Breast epithelium (tissue), 3 donors: ENCODE measurements at regions not wholly inside any gene's neighbourhood (a gene's known extent, or its start where the extent isn't known, plus 50 kb on each side); places are given as distances from the start of the nearest gene placed in this dataset.

Experiments used
- POLR2A ChIP-seq: fragments of 450-650 bp; IDR thresholded peaks from one replicate; pipeline ENCODE4 v1.6.1; 2016; ENCODE audit warnings: antibody characterized with exemption, mild to moderate bottlenecking, moderate library complexity
- POLR2AphosphoS5 ChIP-seq, 3 donors: sonication (generic); formaldehyde crosslinking; IDR thresholded peaks; one replicate each; pipeline ENCODE4 v1.6.1; 2017; ENCODE audit warnings: antibody characterized with exemption in 3 of 3
- TF ChIP-seq, protein P1 (sequence below), 3 donors: fragments of 450-650 bp; IDR thresholded peaks; one replicate each; pipeline ENCODE4 v1.5.1; 2016 to 2017; ENCODE audit warnings: antibody characterized with exemption in 3 of 3, mild to moderate bottlenecking in 3 of 3, moderate library complexity in 3 of 3

DNA sequence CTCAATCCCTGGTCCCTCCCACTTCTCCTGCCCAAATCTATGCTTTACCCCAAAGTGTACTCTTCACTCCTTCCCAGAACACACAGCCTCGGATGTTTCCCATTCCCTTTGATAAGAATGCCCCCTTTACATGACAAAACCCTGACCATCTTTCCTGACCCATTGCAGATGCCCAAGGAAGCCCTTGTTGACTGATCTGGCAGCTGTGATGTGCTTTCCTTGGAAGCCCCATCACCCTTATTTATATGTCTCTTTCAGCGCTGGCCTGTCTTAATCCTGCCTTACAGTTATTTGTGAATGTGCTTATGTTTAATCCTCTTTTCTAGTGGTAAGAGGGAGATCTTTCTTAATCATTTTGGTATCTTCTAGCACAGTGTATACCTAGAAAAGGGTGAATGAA, 523.1 kb downstream of the CD83 start:
- TF ChIP-seq, protein P1, sequence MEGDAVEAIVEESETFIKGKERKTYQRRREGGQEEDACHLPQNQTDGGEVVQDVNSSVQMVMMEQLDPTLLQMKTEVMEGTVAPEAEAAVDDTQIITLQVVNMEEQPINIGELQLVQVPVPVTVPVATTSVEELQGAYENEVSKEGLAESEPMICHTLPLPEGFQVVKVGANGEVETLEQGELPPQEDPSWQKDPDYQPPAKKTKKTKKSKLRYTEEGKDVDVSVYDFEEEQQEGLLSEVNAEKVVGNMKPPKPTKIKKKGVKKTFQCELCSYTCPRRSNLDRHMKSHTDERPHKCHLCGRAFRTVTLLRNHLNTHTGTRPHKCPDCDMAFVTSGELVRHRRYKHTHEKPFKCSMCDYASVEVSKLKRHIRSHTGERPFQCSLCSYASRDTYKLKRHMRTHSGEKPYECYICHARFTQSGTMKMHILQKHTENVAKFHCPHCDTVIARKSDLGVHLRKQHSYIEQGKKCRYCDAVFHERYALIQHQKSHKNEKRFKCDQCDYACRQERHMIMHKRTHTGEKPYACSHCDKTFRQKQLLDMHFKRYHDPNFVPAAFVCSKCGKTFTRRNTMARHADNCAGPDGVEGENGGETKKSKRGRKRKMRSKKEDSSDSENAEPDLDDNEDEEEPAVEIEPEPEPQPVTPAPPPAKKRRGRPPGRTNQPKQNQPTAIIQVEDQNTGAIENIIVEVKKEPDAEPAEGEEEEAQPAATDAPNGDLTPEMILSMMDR (IDR thresholded peaks at IDR 0.05): no peak
- no peak for TF ChIP-seq POLR2AphosphoS5 (IDR thresholded peaks at IDR 0.05)
- no peak for TF ChIP-seq POLR2A
